GM12864 (cell line): ENCODE measurements at regions not wholly inside any gene's neighbourhood (a gene's known extent, or its start where the extent isn't known, plus 50 kb on each side); places are given as distances from the start of the nearest gene placed in this dataset.

ENCODE experiments used
- DNase-seq: peaks from one replicate; pipeline ENCODE4 v3.0.0-alpha.2; 2011; ENCODE audit warnings: low read depth
- H3K4me3 ChIP-seq: 2 replicates; pipeline ENCODE4 v1.5.1; 2011; ENCODE audit warnings: mild to moderate bottlenecking, low read depth, low read length, control low read depth
- TF ChIP-seq, protein P1 (sequence below): IDR thresholded peaks from 2 replicates; pipeline ENCODE4 v1.5.1; 2011; ENCODE audit warnings: low read depth, mild to moderate bottlenecking, moderate library complexity, low read length, control low read depth, inconsistent platforms; ENCODE audit errors: missing control alignments

DNA sequence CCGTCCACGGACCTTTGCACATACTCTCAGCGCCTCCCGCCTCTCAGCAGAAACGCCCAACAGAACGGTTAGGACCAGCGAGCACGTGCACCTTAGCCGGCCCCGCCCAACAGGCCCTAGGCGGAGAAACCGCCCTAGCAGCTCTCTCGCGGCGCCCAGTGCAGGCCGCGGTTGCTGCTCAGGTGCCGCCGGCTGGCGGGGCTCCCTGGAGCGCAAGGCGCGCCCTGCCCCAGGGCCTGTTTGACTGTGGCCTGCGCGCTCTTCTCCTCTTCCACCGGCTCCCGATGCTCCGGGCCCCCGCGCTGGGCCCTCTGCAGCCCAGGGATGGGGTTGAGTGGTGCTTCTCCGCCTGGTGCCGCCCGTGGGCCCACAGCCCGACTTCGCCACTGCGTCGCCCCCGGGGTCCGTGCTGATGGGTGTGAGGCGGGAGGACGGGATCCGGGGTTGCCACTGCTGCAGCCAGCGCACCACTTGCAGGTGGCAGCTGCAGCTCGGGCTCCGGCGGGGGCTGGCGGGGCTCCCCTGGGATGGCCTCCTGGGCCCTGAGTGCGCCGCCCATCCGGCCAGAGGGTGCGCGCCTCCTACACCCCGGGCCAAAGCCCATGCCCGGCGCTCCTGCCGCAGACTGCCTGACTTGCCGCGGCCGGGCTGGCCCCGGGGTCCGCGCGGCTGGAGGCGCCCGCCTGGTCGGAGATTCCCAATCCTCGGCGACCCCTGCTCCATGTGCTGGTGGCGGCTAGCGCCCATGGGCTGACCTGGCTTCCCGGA lies 1889.4 kb upstream of the CDH9 start:
- DNase-seq = no peak
- H3K4me3 ChIP-seq = no peak overlapping the region
- TF ChIP-seq, protein P1, sequence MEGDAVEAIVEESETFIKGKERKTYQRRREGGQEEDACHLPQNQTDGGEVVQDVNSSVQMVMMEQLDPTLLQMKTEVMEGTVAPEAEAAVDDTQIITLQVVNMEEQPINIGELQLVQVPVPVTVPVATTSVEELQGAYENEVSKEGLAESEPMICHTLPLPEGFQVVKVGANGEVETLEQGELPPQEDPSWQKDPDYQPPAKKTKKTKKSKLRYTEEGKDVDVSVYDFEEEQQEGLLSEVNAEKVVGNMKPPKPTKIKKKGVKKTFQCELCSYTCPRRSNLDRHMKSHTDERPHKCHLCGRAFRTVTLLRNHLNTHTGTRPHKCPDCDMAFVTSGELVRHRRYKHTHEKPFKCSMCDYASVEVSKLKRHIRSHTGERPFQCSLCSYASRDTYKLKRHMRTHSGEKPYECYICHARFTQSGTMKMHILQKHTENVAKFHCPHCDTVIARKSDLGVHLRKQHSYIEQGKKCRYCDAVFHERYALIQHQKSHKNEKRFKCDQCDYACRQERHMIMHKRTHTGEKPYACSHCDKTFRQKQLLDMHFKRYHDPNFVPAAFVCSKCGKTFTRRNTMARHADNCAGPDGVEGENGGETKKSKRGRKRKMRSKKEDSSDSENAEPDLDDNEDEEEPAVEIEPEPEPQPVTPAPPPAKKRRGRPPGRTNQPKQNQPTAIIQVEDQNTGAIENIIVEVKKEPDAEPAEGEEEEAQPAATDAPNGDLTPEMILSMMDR = no peak

DNA sequence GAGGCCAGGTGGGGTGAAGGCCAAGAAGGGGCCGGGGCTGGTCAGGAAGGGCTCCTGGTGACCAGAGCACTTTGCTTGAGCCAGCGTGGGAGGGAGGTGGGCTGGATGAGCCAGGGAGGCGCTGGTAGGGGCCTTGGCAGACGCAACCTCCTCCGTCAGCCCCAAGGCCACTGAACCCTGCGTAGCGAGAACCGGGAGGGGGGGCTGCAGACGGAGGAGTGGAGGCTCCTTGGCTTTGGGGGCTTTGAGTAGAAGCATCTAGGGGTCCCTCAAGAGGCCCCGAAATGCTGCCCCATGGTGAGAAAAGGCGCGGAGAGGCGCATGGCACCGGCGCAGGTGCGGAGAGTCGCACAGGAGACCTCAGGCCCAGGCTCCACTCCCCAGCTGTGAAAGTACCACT lies 1888.0 kb upstream of the CDH9 start:
- DNase-seq = no peak
- TF ChIP-seq, protein P1 = no peak
- H3K4me3 ChIP-seq = no peak overlapping the region

DNA sequence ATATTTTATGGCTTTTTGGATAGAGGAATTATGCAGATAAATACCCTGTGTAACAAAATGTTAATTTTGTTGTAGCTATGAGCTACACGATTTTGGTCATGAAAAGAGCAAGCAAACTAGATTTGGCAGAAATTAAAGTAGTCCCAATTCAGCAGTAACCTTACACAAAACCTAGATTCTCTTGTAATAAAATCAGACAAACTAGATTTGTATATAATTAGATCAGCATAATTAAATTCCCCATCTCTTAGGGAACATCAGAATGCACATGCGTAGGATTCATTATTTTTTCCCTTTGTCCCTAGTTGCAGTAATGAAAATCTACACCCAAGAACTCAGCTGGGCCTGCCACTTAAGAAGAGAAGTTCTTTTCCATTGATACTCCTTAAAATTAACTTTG lies 1879.2 kb upstream of the CDH9 start:
- no peak for DNase-seq
- TF ChIP-seq, protein P1 = no peak
- no peak overlapping the region for H3K4me3 ChIP-seq

DNA sequence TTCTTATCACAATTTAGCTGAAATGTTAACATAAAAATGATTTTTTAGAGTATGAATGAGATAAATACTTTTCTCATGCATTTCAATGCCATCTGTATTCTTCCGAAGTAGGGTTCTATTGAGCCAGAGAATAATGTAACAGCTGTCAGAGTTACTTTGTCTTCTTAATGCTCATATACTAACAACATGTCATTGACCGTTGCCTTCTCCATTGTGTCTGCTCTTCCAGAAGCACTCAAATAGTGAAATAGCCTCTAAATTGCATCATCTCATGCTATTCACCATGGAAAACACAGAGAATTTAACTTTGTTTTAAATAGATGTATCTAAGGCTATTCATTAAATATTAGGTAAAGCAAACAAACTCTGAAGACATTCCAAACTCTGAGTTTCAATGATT lies 1875.9 kb upstream of the CDH9 start:
- no peak for DNase-seq
- no peak overlapping the region for H3K4me3 ChIP-seq
- TF ChIP-seq, protein P1 = no peak

DNA sequence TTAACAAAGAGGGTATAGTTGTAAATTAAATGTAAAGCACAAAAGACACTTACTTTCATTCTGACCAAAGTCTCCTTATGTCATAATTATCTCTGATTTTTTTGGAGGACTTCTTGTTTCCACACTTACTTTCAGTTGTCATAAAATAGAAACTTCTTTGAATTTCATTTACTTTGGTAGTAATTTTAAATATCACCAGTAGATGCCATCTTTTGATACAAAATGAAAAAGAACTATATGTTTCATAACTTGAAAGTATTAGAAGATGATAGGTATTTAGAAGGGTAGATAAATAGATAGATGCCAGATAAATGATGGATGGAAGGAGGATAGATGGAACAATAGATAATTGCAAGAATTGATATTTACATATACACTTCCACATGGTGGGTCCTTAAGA lies 1865.3 kb upstream of the CDH9 start:
- DNase-seq = no peak
- H3K4me3 ChIP-seq = no peak overlapping the region
- TF ChIP-seq, protein P1 = no peak

DNA sequence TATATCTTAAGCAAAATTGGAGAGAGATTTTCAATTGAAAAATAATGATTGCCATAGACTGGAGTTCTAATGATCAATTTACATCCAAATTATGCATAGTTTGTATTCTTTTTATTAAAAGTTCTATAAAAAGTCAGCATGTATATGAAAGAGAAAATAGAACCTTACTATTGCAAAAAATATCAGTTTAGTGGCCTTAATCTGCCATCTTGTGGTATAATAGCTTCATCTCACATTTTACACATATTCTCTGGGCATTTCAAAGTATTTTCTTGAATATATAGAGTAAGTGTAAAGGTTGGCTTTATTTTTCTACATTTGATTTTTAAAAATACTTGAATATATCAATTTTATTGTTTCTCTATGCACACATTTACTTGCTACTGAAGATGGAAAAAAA lies 1858.6 kb upstream of the CDH9 start:
- TF ChIP-seq, protein P1 = no peak
- no peak for DNase-seq
- H3K4me3 ChIP-seq = no peak overlapping the region

DNA sequence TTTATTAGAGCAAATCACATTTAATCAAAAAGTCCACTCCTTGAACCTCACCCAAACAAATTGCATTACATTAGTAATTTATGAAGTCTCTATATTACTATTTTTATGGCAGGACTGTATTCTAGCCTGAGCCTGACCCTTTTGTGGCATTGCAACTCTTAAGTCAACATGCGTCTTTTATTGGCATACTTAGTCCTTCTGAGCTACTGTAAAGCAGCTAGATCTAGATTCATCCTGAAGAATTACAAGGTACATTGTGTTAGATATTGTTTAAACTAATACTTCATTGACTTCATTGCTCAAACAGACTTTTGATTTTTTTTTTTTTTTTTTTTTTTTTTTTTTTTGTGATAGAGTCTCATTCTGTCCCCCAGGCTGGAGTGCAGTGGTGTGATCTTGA lies 1842.5 kb upstream of the CDH9 start:
- no peak overlapping the region for H3K4me3 ChIP-seq
- DNase-seq = no peak
- TF ChIP-seq, protein P1 = no peak
